Hepatocyte (in vitro differentiated cells): ENCODE measurements at regions not wholly inside any gene's neighbourhood (a gene's known extent, or its start where the extent isn't known, plus 50 kb on each side); places are given as distances from the start of the nearest gene placed in this dataset.

Source experiments
- DNase-seq: peaks from one replicate; pipeline ENCODE4 v3.0.0-alpha.2; 2016; ENCODE audit warnings: low spot score
- H2AFZ ChIP-seq: fragments of 200-600 bp; sonication (generic); 2 replicates; pipeline ENCODE4 v1.6.0; 2016; ENCODE audit warnings: antibody characterized with exemption, mild to moderate bottlenecking
- H3K27ac ChIP-seq: fragments of 200-600 bp; sonication (generic); 2 replicates; pipeline ENCODE4 v1.5.1; 2016; ENCODE audit warnings: mild to moderate bottlenecking
- H3K27me3 ChIP-seq: fragments of 200-600 bp; sonication (generic); 2 replicates; pipeline ENCODE4 v1.6.1; 2016
- H3K36me3 ChIP-seq: fragments of 200-600 bp; sonication (generic); replicated peaks from 2 replicates; pipeline ENCODE4 v1.5.1; 2016; ENCODE audit warnings: low read depth; ENCODE audit not compliant: insufficient read depth
- H3K4me1 ChIP-seq: fragments of 200-600 bp; sonication (generic); 2 replicates; pipeline ENCODE4 v1.5.1; 2016; ENCODE audit warnings: mild to moderate bottlenecking, moderate library complexity; ENCODE audit not compliant: insufficient read depth
- H3K4me2 ChIP-seq: fragments of 200-600 bp; sonication (generic); 2 replicates; pipeline ENCODE4 v1.6.0; 2016
- H3K4me3 ChIP-seq: fragments of 200-600 bp; sonication (generic); 2 replicates; pipeline ENCODE4 v1.5.1; 2016; ENCODE audit warnings: mild to moderate bottlenecking
- H3K79me2 ChIP-seq: fragments of 200-600 bp; sonication (generic); 2 replicates; pipeline ENCODE4 v1.6.0; 2017; ENCODE audit warnings: mild to moderate bottlenecking
- H3K9me2 ChIP-seq: fragments of 200-600 bp; sonication (generic); replicated peaks from 2 replicates; pipeline ENCODE4 v1.6.0; 2017; ENCODE audit warnings: mild to moderate bottlenecking; ENCODE audit not compliant: insufficient read depth
- H3K9me3 ChIP-seq: fragments of 200-600 bp; sonication (generic); 2 replicates; pipeline ENCODE4 v1.5.1; 2016; ENCODE audit warnings: low read depth, mild to moderate bottlenecking
- H4K20me1 ChIP-seq: fragments of 200-600 bp; sonication (generic); 2 replicates; pipeline ENCODE4 v1.6.0; 2016; ENCODE audit warnings: mild to moderate bottlenecking; ENCODE audit not compliant: insufficient read depth, poor library complexity, severe bottlenecking
- EZH2 ChIP-seq: fragments of 200-600 bp; sonication (generic); IDR thresholded peaks from 2 replicates; pipeline ENCODE4 v1.6.1; 2016; ENCODE audit warnings: antibody characterized with exemption, mild to moderate bottlenecking, borderline replicate concordance
- EZH2phosphoT487 ChIP-seq: fragments of 200-600 bp; sonication (generic); IDR thresholded peaks from one replicate; pipeline ENCODE4 v1.6.1; 2018; ENCODE audit warnings: antibody characterized with exemption, mild to moderate bottlenecking, low read depth, moderate library complexity; ENCODE audit not compliant: unreplicated experiment, severe bottlenecking
- WGBS: methylation state at CpG from one replicate; pipeline ENCODE4 v1.1.6; 2016; ENCODE audit warnings: low lambda C conversion rate; ENCODE audit errors: missing lambda C conversion rate; 5-methylcytosine and 5-hydroxymethylcytosine counted together
- TF ChIP-seq, protein P1 (sequence below): fragments of 200-600 bp; sonication (generic); IDR thresholded peaks from 2 replicates; pipeline ENCODE4 v1.5.1; 2016; ENCODE audit warnings: antibody characterized with exemption, mild to moderate bottlenecking; ENCODE audit not compliant: poor library complexity

DNA sequence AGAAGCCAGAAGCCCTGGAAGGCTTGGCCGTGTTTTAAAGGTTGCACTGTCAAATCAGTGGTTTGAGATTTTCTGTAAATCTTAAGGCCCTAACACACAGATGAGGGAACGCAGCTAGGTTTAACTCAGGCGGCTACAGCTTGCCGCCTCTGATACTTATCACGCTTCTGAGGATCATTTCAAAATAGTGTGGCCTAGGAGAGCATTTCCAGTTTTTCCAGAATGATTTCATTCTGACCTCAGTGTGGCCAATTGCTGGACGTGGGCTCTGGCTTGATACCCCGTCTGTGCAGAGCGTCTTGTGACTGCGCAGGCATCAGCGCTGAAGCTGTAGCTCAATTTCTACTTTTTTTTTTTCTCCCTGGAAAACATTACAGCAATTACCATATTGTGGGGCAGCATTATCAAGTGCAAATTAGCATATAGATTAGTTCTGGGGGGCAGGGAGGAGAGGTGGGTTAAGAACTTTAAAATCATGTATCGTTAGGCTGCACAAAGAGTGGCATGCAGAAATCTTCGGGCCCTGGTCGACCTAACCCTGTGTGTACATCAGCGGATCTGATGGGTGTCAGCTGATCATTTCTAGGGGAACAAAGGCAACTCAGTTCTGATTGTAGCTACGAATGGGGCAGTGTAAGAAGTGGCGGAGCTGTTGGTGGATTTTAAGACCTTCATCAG lies 105.0 kb upstream of the EEF1E1 start:
- no peaks in the 10 kb centered on the region for H3K27me3 ChIP-seq
- H2AFZ ChIP-seq, result no peak overlapping the region
- TF ChIP-seq EZH2 (no peak), EZH2phosphoT487 (no peak)
- TF ChIP-seq, protein P1, sequence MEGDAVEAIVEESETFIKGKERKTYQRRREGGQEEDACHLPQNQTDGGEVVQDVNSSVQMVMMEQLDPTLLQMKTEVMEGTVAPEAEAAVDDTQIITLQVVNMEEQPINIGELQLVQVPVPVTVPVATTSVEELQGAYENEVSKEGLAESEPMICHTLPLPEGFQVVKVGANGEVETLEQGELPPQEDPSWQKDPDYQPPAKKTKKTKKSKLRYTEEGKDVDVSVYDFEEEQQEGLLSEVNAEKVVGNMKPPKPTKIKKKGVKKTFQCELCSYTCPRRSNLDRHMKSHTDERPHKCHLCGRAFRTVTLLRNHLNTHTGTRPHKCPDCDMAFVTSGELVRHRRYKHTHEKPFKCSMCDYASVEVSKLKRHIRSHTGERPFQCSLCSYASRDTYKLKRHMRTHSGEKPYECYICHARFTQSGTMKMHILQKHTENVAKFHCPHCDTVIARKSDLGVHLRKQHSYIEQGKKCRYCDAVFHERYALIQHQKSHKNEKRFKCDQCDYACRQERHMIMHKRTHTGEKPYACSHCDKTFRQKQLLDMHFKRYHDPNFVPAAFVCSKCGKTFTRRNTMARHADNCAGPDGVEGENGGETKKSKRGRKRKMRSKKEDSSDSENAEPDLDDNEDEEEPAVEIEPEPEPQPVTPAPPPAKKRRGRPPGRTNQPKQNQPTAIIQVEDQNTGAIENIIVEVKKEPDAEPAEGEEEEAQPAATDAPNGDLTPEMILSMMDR, result no peak
- H3K4me2 ChIP-seq, result no peak overlapping the region
- 90% methylated on average over 16 of the region's 16 CpGs for WGBS
- H3K79me2 ChIP-seq, result no peaks in the 10 kb centered on the region
- H3K9me3 ChIP-seq, result no peaks in the 10 kb centered on the region
- H3K4me1 ChIP-seq, result no peaks in the 10 kb centered on the region
- H3K36me3 ChIP-seq, result no peaks in the 10 kb centered on the region
- no peak for DNase-seq
- no peak overlapping the region for H3K4me3 ChIP-seq
- H3K9me2 ChIP-seq, result no peaks in the 10 kb centered on the region
- H3K27ac ChIP-seq, result no peak overlapping the region
- H4K20me1 ChIP-seq, result no peaks in the 10 kb centered on the region

DNA sequence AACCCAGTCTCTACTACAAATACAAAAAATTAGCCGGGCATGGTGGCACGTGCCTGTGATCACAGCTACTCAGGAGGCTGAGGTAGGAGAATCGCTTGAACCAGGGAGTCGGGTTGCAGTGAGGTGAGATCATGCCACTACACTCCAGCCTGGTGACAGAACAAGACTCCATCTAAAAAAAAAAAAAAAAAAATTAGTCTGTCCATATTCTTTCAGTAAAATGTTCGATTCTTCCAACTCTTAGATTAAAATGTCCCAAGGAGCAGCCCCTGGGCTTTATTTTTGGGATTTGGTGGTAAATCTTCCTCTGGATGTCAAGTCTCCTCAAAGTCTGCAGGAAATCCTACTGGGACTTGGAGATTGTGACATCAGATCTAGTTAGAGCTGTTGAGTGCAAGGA lies 101.0 kb upstream of the EEF1E1 start:
- H3K27ac ChIP-seq, result no peak overlapping the region
- H3K4me3 ChIP-seq, result no peak overlapping the region
- 76% methylated on average over 5 of the region's 5 CpGs for WGBS

DNA sequence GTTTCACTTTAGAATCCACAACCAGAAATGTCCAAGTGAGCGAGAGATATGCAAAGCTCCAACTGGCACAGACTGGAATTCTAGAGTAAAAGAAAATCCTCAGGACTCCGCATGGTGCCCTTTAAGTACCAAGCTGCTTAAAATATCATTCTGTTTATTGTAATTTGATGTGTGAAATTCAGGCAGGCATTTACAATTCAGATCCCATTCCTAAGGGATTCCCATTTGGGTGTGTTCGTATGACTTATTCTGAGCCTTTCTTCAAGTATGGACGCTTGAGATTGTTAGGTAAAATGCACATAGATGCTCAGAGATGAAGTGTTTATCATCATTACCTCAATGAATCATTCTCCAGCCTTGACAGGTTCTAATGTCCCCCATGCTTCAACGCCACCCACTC lies 99.3 kb upstream of the EEF1E1 start:
- no peaks in the 10 kb centered on the region for H3K9me2 ChIP-seq
- TF ChIP-seq EZH2phosphoT487 (no peak), EZH2 (no peak)
- TF ChIP-seq, protein P1, result no peak
- WGBS, result 78% methylated on average over 5 of the region's 5 CpGs
- H3K27ac ChIP-seq, result no peak overlapping the region
- DNase-seq, result no peak
- H3K4me2 ChIP-seq, result no peak overlapping the region
- H3K27me3 ChIP-seq, result no peaks in the 10 kb centered on the region
- H3K4me1 ChIP-seq, result no peaks in the 10 kb centered on the region
- H3K79me2 ChIP-seq, result no peaks in the 10 kb centered on the region
- H4K20me1 ChIP-seq, result no peaks in the 10 kb centered on the region
- H2AFZ ChIP-seq, result no peak overlapping the region
- H3K9me3 ChIP-seq, result no peaks in the 10 kb centered on the region
- no peaks in the 10 kb centered on the region for H3K36me3 ChIP-seq
- no peak overlapping the region for H3K4me3 ChIP-seq

More for the DNA sequence above, 101.0 kb upstream of the EEF1E1 start:
- Histone ChIP-seq H3K4me2 (no peak overlapping the region), H3K36me3 (no peaks in the 10 kb centered on the region), H4K20me1 (no peaks in the 10 kb centered on the region), H2AFZ (no peak overlapping the region), H3K79me2 (no peaks in the 10 kb centered on the region), H3K4me1 (no peaks in the 10 kb centered on the region), H3K9me3 (no peaks in the 10 kb centered on the region), H3K27me3 (no peaks in the 10 kb centered on the region), H3K9me2 (no peaks in the 10 kb centered on the region)
- TF ChIP-seq, protein P1, result no peak
- no peak for TF ChIP-seq EZH2phosphoT487
- no peak for TF ChIP-seq EZH2
- no peak for DNase-seq
